Upper lobe of left lung (tissue), 4 donors: ENCODE measurements at regions not wholly inside any gene's neighbourhood (a gene's known extent, or its start where the extent isn't known, plus 50 kb on each side); places are given as distances from the start of the nearest gene placed in this dataset.

ENCODE experiments used
- CTCF ChIP-seq, 6 experiments: fragments of 450-650 bp in 4 of 6; fragments of 200-600 bp in 2 of 6; sonication (generic) in 2 of 6; IDR thresholded peaks; one replicate each; pipeline ENCODE4 v1.5.1; 2016 to 2019; ENCODE audit warnings: antibody characterized with exemption in 6 of 6
- POLR2A ChIP-seq, 4 donors: fragments of 450-650 bp; IDR thresholded peaks; one replicate each; pipeline ENCODE4 v1.5.1; 2016 to 2017; ENCODE audit warnings: antibody characterized with exemption in 4 of 4, mild to moderate bottlenecking in 2 of 4

DNA sequence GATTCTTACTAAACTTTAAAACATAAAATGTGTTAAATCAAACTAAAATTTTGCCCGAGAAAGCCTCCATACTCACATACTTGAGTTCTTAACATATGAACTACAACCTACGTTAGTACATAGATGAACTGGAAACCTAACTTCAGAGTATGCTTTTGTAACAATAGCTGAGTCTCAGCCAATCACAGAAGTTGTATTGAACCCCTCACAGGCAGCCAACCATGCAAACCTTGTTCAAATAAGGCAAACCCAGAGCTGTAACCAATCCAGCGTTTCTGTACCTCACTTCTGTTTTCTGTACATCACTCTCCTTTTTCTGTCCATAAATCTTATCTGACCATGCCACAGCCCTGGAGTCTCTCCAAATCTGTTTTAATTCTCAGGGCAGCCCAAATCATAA is 157.3 kb upstream of the COL1A2 start:
- TF ChIP-seq POLR2A (IDR thresholded peaks at IDR 0.05) (no peak), CTCF (IDR thresholded peaks at IDR 0.05) (no peak)
